GM12892 (cell line): ENCODE measurements at regions not wholly inside any gene's neighbourhood (a gene's known extent, or its start where the extent isn't known, plus 50 kb on each side); places are given as distances from the start of the nearest gene placed in this dataset.

Experiments
- DNase-seq: peaks from one replicate; pipeline ENCODE4 v3.0.0; 2011; ENCODE audit not compliant: insufficient read length
- FAIRE-seq: peaks from 2 replicates; lab custom pipeline; 2011; peaks lifted over from hg19 to GRCh38; lab: Jason Lieb, UNC
- POLR2A ChIP-seq: IDR thresholded peaks from 2 replicates; pipeline ENCODE4 v1.6.1; 2011; ENCODE audit warnings: low read depth, low read length, control low read depth
- POLR2AphosphoS5 ChIP-seq: IDR thresholded peaks from 2 replicates; pipeline ENCODE4 v1.6.1; 2011; ENCODE audit warnings: low read depth, low read length, control low read depth
- TAF1 ChIP-seq: IDR thresholded peaks from 2 replicates; pipeline ENCODE4 v1.6.1; 2011; ENCODE audit warnings: low read depth, mild to moderate bottlenecking, control low read depth, low read length, borderline replicate concordance

DNA sequence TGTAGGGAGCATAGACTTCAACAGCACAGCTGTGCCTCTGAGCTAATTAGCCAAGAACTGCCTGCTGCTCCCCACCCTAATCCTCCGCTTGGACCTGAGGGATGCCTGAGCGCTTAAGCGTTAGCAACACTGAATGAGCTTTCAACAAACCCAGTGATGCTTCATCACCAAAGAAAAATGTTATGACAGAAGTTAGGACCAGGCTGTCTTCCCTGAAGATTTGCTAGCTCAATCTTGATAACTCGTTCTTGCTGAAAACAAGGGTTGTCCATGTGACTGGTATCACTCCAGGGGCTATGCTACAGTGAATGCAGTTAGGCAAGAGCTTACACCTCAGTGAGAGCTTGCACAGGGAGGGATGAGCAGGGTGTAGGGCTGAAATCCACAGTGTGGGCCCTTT lies 190.7 kb upstream of the SIX2 start:
- TF ChIP-seq TAF1 (no peak), POLR2A (no peak), POLR2AphosphoS5 (no peak)
- DNase-seq, result no peak
- FAIRE-seq, result no peak

- TF ChIP-seq POLR2AphosphoS5, result no peak
- TF ChIP-seq TAF1, result no peak
- no peak for TF ChIP-seq POLR2A
- FAIRE-seq (no peak), DNase-seq (no peak)
Observed at GRCh38 chr2:45195916-45196315, 186.7 kb upstream of the SIX2 start.

DNA sequence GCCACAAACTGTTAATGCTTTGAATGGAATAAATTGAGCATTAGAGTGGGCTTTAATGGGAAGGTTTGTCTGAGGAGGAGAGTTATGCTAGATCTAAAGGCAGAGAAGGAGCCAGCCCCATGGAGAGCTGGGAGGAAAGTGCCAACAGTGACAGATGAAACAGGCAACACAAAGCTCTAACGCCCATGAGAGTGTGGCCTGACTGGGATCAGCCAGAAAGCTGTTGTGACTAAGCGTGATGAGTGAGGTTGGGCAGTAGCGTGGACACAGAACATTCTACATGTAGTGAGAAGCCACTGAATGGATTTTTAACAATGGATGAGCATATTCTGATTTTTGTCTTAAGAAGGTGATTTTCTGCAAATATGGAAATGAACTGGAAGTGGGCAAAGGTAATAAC lies 185.3 kb upstream of the SIX2 start:
- FAIRE-seq (no peak), DNase-seq (no peak)
- no peak for TF ChIP-seq POLR2AphosphoS5

GRCh38 chr2:45193581-45193980 lies 184.3 kb upstream of the SIX2 start:
- DNase-seq, result no peak
- no peak for FAIRE-seq
- TF ChIP-seq POLR2AphosphoS5, result no peak
- no peak for TF ChIP-seq POLR2A
- no peak for TF ChIP-seq TAF1

DNA sequence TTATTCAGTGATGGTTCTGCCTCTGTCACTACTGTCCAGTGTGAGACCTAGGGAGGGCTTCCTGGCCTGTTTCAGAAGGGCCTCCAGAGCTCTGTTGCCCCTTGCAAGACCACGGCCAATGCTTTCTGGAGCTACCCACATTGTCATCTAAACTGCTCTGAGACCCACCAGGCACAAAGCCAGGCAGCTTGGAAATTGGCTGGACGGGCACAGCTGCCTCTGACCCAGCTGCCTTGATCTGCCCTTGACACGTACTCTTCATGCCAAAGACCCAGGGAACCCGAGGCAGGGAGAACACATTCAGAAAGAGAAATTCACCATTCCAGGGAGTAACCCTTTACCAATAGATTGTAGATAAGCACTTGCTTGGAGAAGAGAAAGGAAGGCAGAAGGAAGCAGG lies 183.7 kb upstream of the SIX2 start:
- no peak for DNase-seq
- no peak for FAIRE-seq
- TF ChIP-seq TAF1 (no peak), POLR2A (no peak)

GRCh38 chr2:45192481-45192880 lies 183.2 kb upstream of the SIX2 start:
- TF ChIP-seq POLR2A, result no peak
- no peak for TF ChIP-seq POLR2AphosphoS5
- no peak for TF ChIP-seq TAF1
- no peak for DNase-seq
- FAIRE-seq, result no peak

DNA sequence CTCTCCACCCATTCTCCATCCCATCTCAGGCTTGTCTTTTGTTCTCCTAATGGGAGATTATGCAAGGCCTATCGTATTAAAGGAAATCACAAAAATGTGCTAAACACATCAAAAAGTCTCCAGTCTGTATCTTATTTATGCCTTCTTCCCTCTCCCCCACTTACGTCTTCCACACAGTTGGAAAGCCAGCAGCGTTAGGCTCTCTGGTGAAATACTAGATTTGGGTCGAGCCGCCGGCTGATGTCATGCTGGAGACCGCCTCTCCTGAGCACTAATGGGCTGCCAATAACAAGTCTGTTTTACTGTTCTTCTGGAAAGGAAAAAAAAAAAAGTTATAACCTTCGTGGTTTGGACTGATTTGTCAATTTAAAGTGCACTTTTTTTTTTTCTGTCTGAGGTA lies 182.7 kb upstream of the SIX2 start:
- no peak for TF ChIP-seq POLR2A
- no peak for TF ChIP-seq POLR2AphosphoS5
- TF ChIP-seq TAF1, result no peak
- DNase-seq (no peak), FAIRE-seq (no peak)

GRCh38 chr2:45191146-45191863 lies 182.1 kb upstream of the SIX2 start:
- TF ChIP-seq POLR2A (no peak), TAF1 (no peak), POLR2AphosphoS5 (no peak)
- FAIRE-seq (no peak), DNase-seq (no peak)

GRCh38 chr2:45190481-45190942 lies 181.3 kb upstream of the SIX2 start:
- TF ChIP-seq POLR2A (no peak), POLR2AphosphoS5 (no peak), TAF1 (no peak)
- no peak for DNase-seq
- no peak for FAIRE-seq

DNA sequence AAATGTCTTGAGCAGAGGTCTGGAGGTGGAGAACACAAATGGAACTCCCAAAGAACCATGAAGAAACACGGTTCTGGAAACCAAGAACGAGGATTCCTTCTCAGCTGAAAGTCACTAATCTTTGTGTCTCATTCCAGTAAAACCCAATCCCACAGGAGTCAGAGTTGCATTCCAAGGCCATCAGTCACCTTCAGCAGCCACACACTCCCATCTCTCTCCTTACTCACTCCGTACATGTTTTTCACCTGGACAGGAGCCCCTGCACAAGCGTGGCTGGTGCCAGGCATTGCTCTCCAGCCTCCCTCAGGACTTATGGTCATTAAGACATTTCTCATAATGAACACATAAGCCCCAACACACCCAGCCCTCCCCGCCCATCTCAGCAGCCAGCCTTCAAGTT lies 175.4 kb upstream of the SIX2 start:
- FAIRE-seq (no peak), DNase-seq (no peak)
- TF ChIP-seq POLR2AphosphoS5 (no peak), POLR2A (no peak), TAF1 (no peak)

GRCh38 chr2:45182667-45183295 lies 173.5 kb upstream of the SIX2 start:
- FAIRE-seq, result no peak
- no peak for DNase-seq
- TF ChIP-seq POLR2AphosphoS5 (no peak), TAF1 (no peak), POLR2A (no peak)

- no peak for TF ChIP-seq POLR2A
- TF ChIP-seq POLR2AphosphoS5, result no peak
- TF ChIP-seq TAF1, result no peak
- FAIRE-seq (no peak), DNase-seq (no peak)
Observed at GRCh38 chr2:45180779-45181178, 171.5 kb upstream of the SIX2 start.
